NCI-H1105 (cell line): ENCODE measurements at regions not wholly inside any gene's neighbourhood (a gene's known extent, or its start where the extent isn't known, plus 50 kb on each side); places are given as distances from the start of the nearest gene placed in this dataset.
"Not testable (repeated sequence)": the region's sequence is repeated elsewhere in the genome, so short reads cannot be mapped to it uniquely, and the experiment has no call there.

ENCODE experiments used
- DNase-seq: peaks from one replicate; lab custom pipeline; 2025; lab: John Stamatoyannopoulos, UW

DNA sequence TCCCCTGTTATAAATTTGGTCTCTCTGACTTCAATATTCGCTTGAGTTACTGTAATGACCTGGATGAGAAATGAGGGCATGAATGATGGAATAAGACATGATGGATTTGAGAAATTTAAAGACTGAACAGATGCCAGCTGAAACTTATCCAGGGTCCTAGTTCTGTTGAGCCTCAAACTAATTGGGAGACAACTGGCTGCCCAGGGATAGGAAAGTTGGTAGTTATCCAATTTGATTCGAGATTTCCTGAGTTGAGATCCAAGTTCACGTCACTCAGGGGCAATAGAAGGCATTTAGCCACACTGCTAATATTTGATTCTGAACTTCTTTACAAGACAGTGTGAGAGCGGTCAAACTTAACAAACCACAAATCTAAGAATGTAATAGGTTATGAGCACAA, 159.0 kb upstream of the CXCL13 start:
- no peak for DNase-seq

DNA sequence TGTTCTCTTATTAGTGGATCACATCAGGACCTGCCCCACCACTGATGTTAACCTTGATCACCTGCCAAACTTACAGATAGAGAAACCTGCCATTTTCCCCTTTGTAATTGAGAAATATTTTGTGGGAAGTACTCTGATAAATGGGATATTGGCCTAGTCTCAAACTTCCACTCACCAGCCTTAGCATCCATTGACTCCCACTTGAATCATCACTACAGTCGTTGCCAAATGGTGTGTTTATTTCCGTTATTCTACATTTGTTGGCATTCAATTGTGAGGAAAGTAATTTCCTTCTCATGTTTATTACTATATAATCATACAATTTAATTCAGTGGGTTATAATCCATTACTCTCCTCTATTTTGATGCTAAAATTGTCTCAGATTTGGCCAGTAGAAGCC, 156.4 kb upstream of the CXCL13 start:
- no peak for DNase-seq

DNA sequence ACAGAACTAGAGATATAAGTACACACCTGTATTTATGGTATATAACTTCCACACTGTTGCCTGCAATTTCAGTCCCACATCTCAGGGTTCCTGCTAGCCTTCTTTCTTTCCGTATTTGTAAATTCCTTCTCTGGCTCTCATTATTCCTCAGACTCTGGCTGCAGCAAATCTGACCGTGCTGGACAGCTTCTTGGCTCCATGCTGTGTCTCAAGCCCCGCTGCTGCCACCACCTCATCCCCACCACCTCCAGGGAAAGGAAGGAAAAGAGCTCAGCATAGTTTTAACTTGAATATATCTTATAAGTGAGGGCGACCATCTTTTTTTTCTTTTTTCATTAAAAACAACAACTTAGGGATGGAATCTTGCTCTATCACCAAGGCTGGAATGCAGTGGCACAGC, 155.6 kb upstream of the CXCL13 start:
- DNase-seq = no peak

DNA sequence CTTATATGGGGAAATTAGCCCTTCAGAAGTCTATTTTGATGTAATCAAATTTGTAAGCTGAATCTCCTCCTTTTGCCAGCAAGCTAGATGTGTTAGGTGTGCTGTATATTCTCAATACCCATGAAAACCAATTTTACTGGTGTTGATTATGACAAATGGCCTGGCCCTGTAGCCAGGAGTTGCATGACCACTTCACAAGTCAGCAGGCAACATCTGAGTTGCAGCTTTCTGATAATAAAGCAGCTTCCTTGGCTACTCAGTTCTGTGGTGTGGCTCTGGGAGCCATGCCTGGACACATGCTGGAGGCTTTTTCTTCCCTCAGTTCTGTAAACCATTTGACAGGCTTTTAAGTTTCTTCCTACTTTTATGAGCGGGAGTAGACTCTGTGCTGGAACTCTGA, 154.1 kb upstream of the CXCL13 start:
- DNase-seq = no peak

DNA sequence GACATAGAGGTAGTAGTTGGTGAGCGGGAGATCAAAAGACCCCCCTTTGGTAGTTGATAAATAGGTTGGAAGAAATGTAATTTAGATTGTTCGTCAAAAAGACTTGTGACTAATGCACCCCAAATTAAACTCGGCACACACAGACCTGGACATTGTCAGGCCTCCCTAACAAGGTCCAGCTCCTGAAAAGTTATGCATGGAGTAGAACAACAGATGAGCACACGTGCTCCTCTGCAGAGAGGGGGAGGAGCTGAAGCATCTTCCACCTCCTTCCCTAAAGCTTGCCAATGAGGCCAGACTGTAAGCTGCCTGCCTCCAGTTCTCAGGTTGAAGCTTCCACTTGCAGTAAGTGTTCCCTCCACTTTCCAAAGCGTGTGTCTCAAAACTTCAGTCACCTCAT, 153.5 kb upstream of the CXCL13 start:
- not testable (repeated sequence) for DNase-seq

DNA sequence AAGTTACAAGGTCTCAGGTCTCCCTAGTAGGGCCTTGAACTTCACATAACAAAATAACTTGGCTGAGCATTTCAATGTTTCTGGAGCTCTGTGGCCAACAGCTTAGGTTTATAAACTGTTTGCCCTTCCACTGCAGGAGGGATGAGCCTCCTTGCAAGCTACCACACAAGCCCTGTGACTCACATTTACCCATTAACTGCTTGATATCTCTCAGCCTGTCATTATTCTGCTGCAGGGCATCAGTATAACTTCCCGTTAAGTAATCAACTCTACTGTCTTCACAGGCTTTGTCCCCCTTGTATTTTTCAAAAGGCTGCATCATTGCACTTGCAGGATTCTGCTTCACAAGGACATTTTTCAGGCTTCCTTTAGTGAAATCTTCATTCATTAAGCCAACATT, 151.7 kb upstream of the CXCL13 start:
- DNase-seq = no peak

DNA sequence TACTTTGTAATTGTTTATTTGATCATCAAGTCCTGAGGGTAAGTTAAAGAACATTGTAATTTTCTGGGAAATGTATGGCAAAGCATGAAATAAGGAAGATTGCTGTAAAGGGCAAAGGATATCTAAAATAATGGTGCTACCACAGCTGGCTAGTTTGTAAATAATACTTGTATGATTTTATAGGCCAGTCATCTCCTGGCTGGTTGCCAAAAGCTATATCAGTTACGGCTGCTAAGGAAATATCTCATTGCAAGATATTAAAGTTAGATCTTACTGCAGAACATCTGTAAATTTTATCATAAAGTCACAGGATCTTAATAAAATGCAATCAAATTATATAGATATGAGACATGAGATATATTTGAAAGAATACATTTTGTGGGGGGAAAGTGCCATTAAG, 150.8 kb upstream of the CXCL13 start:
- no peak for DNase-seq

DNA sequence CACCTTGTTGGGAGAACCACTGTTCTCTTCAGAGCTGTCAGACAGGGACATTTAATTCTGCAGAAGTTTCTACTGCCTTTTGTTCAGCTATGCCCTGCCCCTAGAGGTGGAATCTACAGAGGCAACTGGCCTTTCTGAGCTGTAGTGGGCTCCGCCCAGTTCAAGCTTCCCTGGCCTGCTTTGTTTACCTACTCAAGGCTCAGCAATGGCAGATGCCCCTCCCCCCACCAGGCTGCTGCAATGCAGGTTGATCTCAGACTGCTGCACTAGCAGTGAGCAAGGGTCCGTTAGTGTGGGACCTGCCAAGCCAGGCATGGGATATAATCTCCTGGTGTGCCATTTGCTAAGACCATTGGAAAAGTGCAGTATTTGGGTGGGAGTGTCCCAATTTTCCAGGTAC, 141.5 kb upstream of the CXCL13 start:
- not testable (repeated sequence) for DNase-seq

DNA sequence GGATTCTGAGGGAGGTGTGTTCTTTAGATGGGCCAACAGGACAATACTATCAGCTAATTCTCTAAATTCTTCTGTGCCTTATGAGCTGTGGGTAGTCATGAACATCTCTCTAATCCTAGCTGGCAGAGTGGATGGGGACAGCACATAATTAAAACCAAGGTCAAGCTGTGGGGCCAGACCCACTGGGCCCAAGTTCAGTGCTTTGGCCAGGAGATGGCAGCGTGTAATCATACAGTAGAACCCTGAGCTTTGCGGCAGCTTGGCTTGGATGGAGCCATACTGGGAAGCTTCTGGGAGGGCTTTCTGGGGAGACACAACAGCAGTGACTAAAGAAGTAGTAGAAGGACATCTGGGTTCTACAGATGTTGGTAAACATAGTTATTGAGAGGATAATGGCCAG, 140.3 kb upstream of the CXCL13 start:
- DNase-seq = no peak

DNA sequence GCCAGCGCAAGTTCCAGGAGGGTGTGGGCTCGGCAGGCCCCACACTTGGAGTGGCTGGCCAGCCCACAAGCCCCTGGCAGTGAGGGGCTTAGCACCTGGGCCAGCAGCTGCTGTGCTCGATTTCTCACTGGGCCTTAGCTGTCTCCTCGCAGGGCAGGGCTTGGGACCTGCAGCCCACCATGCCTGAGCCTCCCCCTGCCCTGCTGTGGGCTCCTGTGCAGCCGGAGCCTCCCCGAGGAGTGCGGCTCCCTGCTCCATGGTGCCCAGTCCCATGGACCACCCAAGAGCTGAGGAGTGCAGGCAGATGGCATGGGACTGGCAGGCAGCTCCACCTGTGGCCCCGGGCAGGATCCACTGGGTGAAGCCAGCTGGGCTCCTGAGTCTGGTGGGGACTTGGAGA, 139.2 kb upstream of the CXCL13 start:
- DNase-seq = no peak

DNA sequence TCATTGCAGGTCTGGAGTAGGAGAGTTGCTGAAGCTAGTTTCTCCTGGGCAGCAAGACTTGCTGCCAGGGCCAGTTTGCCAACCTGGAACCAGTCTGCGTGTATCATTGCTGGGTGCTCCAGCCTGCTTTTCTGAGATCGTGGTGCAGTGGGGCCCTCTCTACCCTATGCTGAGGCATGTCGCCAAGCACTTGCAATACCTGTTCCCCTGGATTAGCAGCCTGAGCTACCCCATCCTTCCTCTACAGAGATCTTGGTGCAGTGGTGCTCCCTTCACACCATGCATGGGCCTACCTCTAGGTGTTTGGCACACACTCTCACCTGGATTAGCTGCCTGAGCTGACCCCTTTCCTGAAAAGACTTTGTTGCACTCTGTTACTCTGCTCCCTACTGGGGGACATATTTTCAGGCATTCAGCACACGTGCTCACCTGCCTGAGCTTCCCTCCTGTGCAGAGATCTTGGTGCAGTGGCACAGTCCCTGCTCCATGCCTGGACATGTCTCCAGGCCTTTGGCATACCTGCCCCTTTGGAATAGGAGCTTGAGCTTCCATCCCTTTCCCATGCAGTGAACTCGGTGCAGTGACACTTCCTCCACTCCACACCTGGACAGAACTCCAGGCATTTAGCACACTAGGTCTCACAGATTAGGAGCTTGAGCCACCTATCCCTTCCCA, 133.7 kb upstream of the CXCL13 start:
- no peak for DNase-seq

DNA sequence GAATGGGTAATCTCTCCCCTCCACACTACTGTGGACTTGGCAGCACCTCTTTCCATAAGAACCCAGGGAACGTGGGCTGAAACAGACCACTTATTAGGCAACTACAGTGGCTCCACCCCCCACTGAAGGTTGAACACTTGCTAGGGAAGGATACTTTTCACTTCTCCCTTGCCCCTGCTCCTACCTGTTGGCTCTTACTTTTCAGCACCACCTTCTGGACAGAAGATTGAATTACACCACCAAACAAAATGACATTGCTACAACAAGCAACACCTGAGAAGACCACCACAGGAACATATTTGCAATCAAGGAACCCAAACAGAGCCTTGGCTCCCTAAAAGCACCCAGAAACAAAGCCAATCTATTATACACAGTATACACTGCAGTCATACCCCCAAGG, 132.1 kb upstream of the CXCL13 start:
- no peak for DNase-seq

DNA sequence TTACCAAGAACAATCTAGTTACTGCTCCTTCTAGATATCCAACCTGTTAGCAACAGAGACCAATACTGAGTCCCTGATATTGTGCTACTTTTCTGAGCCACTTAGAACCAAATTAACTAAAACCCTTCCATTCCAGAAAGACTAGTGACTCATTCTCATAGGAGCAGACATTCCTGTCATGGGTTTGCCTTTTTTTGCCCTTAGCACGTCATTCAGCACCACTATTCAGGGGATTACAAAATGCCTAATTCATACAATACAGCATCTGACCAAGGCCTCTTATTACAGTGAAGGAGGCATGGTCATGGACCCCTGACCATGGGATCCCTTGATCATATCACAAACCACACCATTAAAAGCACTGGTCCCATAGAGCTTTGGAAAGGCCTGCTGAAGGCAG, 123.8 kb upstream of the CXCL13 start:
- no peak for DNase-seq

DNA sequence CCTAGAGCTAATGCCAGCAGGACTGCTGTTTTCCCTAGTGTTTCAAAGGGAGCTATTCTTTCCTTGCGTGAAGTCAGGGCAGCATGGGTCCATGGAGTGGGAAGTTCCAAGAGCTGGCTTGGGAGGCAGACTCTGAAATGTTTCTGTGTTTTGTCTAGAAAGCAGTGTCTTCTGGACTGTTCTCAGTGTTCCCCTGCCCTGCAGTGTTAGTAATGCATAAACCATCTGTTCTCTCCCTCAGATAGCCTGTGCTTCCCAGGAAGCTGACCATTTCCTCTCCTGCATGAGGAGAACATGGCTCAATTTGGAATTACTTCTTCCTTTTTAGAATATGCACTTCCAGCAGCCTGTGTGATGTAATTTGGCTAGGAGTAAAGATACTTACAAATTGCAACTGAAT, 116.7 kb upstream of the CXCL13 start:
- DNase-seq = no peak

DNA sequence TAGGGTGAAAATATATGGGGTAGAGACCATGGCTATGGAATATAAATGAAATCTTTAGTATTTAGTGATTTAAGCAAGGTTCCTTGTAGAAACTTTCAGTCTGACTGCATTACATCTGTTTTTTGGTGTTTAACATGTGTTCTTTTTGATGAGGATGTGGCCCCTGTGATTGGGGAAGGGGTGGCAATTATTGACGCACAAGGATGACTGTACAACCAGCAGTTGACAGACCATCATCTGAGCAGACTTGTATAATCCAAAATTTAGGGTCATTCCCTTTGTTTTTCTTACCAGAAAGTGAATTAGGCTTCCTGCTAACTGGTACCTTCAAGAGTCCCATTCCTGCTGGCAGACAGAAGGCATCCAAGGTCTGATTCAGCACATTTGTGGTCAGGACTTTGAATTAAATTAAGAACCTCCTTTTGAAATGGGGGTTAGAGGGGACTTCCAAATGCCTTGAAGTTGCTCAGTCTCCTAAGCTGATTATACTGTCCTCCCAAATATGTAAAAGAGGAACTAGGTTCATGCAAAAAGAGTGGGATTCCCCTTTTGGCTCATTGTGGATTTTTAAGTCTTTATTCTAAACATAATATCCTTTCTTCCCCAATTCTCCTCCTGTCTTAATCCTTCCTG, 112.4 kb upstream of the CXCL13 start:
- no peak for DNase-seq

DNA sequence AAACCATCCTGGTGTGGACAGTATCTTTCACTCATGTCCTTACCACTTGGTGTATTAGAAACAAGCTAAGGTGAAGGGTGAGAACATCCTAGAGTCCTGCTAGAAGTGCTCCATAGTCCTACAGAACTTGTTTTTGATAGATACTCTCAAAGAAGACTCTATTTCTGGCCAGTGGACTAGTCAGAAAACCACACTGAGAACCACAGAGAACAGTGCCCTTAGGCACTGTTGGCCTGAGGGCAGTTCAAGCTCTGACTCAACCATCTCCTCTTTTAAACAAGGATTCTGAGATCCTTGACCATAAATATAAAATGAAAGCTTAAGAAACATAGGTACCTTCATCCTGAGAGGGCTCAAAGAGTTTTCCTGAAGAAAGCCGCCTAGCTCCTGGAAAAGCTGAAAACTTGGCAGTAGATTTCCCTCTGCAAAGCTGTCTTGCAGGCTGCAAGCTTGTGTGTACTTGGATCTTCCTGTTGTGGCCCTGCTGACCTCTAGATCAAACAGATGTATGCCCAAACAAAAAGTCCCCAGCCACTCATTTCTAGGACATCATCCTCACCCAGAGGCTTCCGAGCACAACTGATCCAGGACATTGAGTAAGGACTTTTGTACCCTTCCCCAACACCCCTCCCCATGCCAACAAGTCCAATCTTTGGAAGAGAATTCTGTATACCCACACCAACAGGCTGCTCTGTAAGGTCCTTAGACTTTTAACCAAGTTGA, 111.6 kb upstream of the CXCL13 start:
- no peak for DNase-seq

DNA sequence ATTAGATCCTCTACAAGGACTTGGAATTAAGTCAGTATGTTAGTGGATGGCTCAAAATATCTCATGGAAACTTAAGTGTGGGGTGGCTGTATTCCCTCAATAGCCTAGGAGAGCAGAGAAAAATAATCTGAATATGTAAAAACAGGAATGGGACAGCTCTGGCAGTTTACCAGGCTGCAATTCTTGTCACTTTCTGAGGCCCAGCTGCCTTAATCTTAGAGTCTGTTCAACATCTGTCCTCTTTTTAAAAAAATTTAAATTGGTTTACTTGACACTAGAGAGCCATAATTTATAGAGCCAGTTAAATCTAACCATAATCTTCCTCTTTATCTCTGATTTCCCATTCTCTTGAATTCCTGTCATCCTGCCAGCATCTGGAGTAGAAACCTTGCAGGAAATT, 109.2 kb upstream of the CXCL13 start:
- no peak for DNase-seq

DNA sequence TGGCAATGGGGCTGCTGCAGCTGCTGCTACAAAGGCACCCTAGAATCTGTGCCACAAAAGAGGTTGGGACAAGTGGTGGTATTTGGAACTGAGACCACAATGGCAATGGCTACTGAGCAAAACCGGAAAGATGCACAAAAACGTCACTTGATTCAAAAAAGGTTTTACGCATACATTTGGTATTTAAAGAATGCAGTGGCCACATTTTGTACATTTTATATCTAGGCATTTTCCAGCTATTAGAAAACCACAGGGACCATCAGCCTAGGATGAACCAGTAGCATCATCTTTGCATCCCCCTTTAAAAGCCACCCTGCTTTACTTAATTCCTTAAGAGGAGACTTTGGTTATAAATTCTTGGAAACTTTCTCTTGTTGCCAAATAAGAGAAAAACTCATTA, 104.8 kb upstream of the CXCL13 start:
- no peak for DNase-seq

DNA sequence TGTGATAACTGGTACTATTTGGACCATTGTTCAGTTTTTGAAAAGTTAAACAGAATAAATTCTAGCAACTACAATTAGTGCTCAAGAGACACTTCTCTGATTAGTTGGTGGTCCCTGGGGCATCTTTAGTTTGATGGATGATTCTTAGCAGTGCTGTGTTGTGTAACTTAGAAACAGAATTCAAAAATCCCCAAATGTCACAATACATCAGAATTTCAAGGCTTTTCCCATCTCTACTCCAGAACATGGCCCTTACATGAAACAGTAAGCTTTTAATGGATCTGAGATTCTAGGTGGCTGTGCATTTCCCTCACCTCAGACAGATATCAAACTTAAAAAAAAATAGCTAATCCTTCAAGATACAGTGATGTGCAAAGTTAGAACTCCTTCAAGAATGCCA, 104.4 kb upstream of the CXCL13 start:
- no peak for DNase-seq

DNA sequence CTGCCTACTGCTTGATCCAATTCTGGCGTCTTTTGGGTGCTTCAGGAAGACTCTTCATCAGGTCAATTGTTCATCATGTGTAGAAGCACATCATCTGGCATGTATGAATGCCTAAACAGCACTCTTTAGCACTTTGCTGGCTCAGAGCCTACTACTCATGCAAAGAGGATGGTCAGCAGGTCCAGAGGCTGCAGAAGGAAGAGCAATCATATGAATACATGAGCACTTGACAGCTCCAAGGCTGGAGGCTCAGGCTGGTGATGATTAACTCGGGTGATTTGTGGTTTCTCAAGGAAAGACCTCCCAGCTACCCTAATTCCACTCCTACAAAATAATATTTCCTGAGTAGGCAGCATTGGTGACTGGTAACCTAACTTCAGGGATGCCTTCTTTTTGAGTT, 103.8 kb upstream of the CXCL13 start:
- DNase-seq = no peak

DNA sequence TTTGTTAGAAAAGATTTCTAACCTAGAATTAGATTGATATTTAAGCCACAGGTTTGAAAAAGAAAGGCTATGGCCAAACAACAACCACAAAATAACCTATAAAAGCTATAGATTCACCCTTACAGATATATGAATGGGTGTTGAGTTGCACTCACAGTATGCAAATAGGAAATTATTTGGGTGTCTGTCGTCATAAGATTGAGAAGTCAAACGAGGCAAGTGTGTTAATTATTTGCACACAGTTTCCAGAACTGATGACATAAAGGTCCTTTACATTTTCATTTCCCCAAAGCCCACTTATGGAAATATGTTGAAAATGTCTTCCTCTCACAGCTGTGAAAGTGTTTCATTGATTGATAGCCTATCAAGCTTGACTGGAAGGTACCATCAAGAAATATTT, 101.2 kb upstream of the CXCL13 start:
- no peak for DNase-seq

DNA sequence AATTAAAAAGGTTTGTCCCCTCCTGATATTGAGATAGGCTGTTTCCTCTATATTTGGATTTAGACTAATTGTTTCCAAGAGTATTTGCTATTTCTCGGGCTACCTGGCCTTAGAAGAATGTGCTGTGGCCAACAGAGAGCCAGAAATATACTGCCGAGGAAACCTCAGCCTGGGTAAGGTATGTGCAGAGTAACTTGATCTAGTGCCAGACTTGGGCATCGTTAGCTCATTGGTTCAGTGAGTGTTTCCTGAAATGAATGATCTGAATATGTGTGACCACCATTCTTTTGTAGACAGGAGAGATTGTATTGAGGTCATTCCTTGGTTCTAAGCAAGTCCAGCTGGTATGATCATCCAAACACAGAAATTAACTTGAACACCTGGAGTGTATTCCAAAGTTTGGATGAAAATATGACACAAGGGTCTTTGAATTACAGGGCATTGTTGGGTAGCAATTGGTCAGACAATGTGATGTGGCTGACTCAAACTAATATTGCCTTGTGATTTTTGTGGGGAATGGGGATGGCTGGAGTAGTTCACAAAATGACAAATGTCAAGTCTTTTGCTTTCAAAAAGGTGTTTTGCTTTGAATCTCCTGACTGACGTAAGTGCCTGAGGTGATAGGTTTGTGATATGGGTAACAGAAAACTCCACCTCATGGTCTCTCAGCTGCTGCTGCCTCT, 100.2 kb upstream of the CXCL13 start:
- DNase-seq = no peak

DNA sequence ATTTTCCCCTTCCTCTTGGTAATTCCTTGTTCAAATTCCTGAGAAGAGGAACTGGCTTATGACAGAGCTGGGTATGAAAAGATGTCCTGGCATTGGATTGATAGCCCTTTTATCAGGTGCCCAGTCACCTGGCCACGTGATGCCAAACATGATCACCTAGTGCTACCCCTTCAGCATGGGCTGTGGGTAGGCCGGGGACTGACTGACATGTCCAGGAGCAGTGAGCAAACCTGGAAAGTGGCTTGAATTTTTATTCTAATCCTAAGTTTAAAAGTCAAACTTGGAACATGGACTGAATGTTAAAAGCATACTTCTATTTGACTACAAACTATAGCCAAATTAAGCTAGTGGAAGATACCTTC, 99.7 kb upstream of the CXCL13 start:
- DNase-seq = no peak
